ENCODE measurements at regions not wholly inside any gene's neighbourhood (a gene's known extent, or its start where the extent isn't known, plus 50 kb on each side); places are given as distances from the start of the nearest gene placed in this dataset.

- TF ChIP-seq ZBTB49 (tag by site-specific recombination; IDR thresholded peaks at IDR 0.05; ENCODE audit: low read depth): no peak
- no peak for TF ChIP-seq FEZF1 (tag by site-specific recombination; IDR thresholded peaks at IDR 0.05)
- TF ChIP-seq ZFP41 (tag by site-specific recombination; IDR thresholded peaks at IDR 0.05; ENCODE audit: borderline replicate concordance): no peak
- TF ChIP-seq ZNF26 (tag by site-specific recombination; IDR thresholded peaks at IDR 0.05): no peak
- TF ChIP-seq ZNF23 (tag by site-specific recombination; IDR thresholded peaks at IDR 0.05; ENCODE audit: borderline replicate concordance): no peak
- no peak for TF ChIP-seq ZNF654 (tag by site-specific recombination; IDR thresholded peaks at IDR 0.05; ENCODE audit: low read depth)
- TF ChIP-seq ZNF335 (tag by site-specific recombination; conservative IDR thresholded peaks at IDR 0.05): no peak
- no peak for TF ChIP-seq SCRT1 (tag by site-specific recombination; IDR thresholded peaks at IDR 0.05; ENCODE audit: borderline replicate concordance)
- no peak for TF ChIP-seq ZNF518A (tag by site-specific recombination; conservative IDR thresholded peaks at IDR 0.05; ENCODE audit: low read depth)
- TF ChIP-seq ZNF280D (tag by site-specific recombination; IDR thresholded peaks at IDR 0.05): no peak
- no peak for TF ChIP-seq ZNF555 (tag by site-specific recombination; conservative IDR thresholded peaks at IDR 0.05)
- no peak for TF ChIP-seq ZEB2 (tag by site-specific recombination; IDR thresholded peaks at IDR 0.05)
- TF ChIP-seq ZBTB48 (tag by site-specific recombination; IDR thresholded peaks at IDR 0.05): no peak
Measured at GRCh38 chr1:115426231-115426771, 88.3 kb upstream of the NGF start (continued).

- no peaks in the 10 kb centered on the region for H3K36me3 ChIP-seq (ENCODE audit: control insufficient read depth in 2 of 2, insufficient read depth in 1 of 2, low read length in 2 of 2)
- H3K4me1 ChIP-seq (ENCODE audit: control insufficient read depth, insufficient read depth, low read length): no peaks in the 10 kb centered on the region; the same call in 1 of the 2 replicates
- no peak overlapping the region for H3K4me3 ChIP-seq (ENCODE audit: low read depth, low read length)
- no peak overlapping the region for H3K27ac ChIP-seq (ENCODE audit: extremely low read depth, low read depth, low read length)
- CTCF ChIA-PET: no interaction called here
- POLR2A ChIA-PET: no interaction called here
- H3K9me3 ChIP-seq (ENCODE audit: control insufficient read depth, insufficient read depth, low read depth, low read length): no peaks in the 10 kb centered on the region
- TF ChIP-seq ZBTB44 (tag by site-specific recombination; IDR thresholded peaks at IDR 0.05): no peak
- no peak for TF ChIP-seq INSM2 (tag by site-specific recombination; IDR thresholded peaks at IDR 0.05)
- TF ChIP-seq ZNF157 (tag by site-specific recombination; IDR thresholded peaks at IDR 0.05): no peak
- no peak for TF ChIP-seq ZNF335 (tag by site-specific recombination; conservative IDR thresholded peaks at IDR 0.05)
- TF ChIP-seq ZBTB6 (tag by site-specific recombination; IDR thresholded peaks at IDR 0.05): no peak
- no peak for TF ChIP-seq ZNF426 (tag by site-specific recombination; IDR thresholded peaks at IDR 0.05)
- TF ChIP-seq ZNF776 (tag by site-specific recombination; IDR thresholded peaks at IDR 0.05; ENCODE audit: borderline replicate concordance): no peak
Measured at GRCh38 chr1:115425442-115425841, 87.4 kb upstream of the NGF start.
